ENCODE measurements at regions not wholly inside any gene's neighbourhood (a gene's known extent, or its start where the extent isn't known, plus 50 kb on each side); places are given as distances from the start of the nearest gene placed in this dataset.

- DNase-seq (ENCODE audit: extremely low spot score), result no peak
- Histone ChIP-seq H3K9me3 (no peaks in the 10 kb centered on the region), H3K4me1 (no peaks in the 10 kb centered on the region), H3K36me3 (no peaks in the 10 kb centered on the region), H3K27me3 (no peaks in the 10 kb centered on the region), H3K27ac (replicated peaks in 1 of 4) (no peak overlapping the region), H3K4me3 (no peak overlapping the region)
- 84% methylated on average over 2 of the region's 2 CpGs for WGBS
- intact Hi-C loops (cut with DNase I), result no loop called here
- TF ChIP-seq CTCF (IDR thresholded peaks at IDR 0.05), result no peak
Measured at GRCh38 chr7:121545418-121545817, 149.3 kb upstream of the FAM3C start.

DNA sequence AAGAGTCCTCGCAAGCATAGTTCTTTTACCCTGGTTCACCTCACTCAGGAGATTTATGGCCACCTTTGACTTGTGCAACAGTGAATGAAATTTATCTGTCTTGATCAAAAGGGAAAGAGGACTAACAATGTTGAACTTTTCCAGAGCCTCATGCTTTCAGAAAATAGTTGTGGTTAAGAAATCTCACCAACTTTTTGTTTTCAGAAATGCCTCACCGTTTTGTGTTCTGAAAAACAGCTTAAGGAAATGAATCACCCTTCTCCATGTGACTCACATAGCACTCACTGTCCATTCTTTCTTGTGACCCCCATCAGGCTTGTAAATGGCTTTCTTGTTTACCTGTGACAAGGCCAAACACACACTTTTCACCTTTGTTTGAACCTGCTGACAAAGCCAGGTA, 148.6 kb upstream of the FAM3C start:
- intact Hi-C loops (cut with DNase I), result no loop called here
- no peak overlapping the region for H3K27ac ChIP-seq (replicated peaks in 1 of 4)
- H3K36me3 ChIP-seq, result no peaks in the 10 kb centered on the region
- no peak for TF ChIP-seq CTCF (IDR thresholded peaks at IDR 0.05)
- no peak for TF ChIP-seq POLR2AphosphoS5 (IDR thresholded peaks at IDR 0.05)
- no peak for TF ChIP-seq EP300 (IDR thresholded peaks at IDR 0.05)
- TF ChIP-seq POLR2A (IDR thresholded peaks at IDR 0.05; ENCODE audit: low read depth), result no peak
- no peaks in the 10 kb centered on the region for H3K9me3 ChIP-seq
- WGBS, result 59% methylated on average over 2 of the region's 2 CpGs
- H3K27me3 ChIP-seq, result no peaks in the 10 kb centered on the region
- H3K4me3 ChIP-seq, result no peak overlapping the region
- no peak for DNase-seq (ENCODE audit: extremely low spot score)
- H3K4me1 ChIP-seq, result no peaks in the 10 kb centered on the region

GRCh38 chr7:121544238-121544637, 148.1 kb upstream of the FAM3C start:
- no peaks in the 10 kb centered on the region for H3K4me1 ChIP-seq
- 85% methylated on average over 1 of the region's 1 CpG for WGBS
- H3K27me3 ChIP-seq, result no peaks in the 10 kb centered on the region
- DNase-seq (ENCODE audit: extremely low spot score), result no peak
- H3K9me3 ChIP-seq, result no peaks in the 10 kb centered on the region
- TF ChIP-seq POLR2A (IDR thresholded peaks at IDR 0.05; ENCODE audit: low read depth) (no peak), EP300 (IDR thresholded peaks at IDR 0.05) (no peak), POLR2AphosphoS5 (IDR thresholded peaks at IDR 0.05) (no peak), CTCF (IDR thresholded peaks at IDR 0.05) (no peak)
- intact Hi-C loops (cut with DNase I), result no loop called here
- no peaks in the 10 kb centered on the region for H3K36me3 ChIP-seq
- no peak overlapping the region for H3K27ac ChIP-seq (replicated peaks in 1 of 4)
- no peak overlapping the region for H3K4me3 ChIP-seq

GRCh38 chr7:121541457-121541856, 145.3 kb upstream of the FAM3C start:
- intact Hi-C loops (cut with DNase I), result no loop called here

More at GRCh38 chr7:121541457-121541856, 145.3 kb upstream of the FAM3C start:
- Histone ChIP-seq H3K9me3 (no peaks in the 10 kb centered on the region), H3K36me3 (no peaks in the 10 kb centered on the region), H3K4me3 (no peak overlapping the region), H3K27ac (replicated peaks in 1 of 4) (no peak overlapping the region), H3K4me1 (no peaks in the 10 kb centered on the region), H3K27me3 (no peaks in the 10 kb centered on the region)
- TF ChIP-seq POLR2A (IDR thresholded peaks at IDR 0.05; ENCODE audit: low read depth), result no peak
- TF ChIP-seq CTCF (IDR thresholded peaks at IDR 0.05), result no peak
- TF ChIP-seq POLR2AphosphoS5 (IDR thresholded peaks at IDR 0.05), result no peak
- no peak for TF ChIP-seq EP300 (IDR thresholded peaks at IDR 0.05)
- no peak for DNase-seq (ENCODE audit: extremely low spot score)
- 86% methylated on average over 1 of the region's 1 CpG for WGBS

All from esophagus muscularis mucosa (tissue), 4 donors.